ENCODE measurements at regions not wholly inside any gene's neighbourhood (a gene's known extent, or its start where the extent isn't known, plus 50 kb on each side); places are given as distances from the start of the nearest gene placed in this dataset.

DNA sequence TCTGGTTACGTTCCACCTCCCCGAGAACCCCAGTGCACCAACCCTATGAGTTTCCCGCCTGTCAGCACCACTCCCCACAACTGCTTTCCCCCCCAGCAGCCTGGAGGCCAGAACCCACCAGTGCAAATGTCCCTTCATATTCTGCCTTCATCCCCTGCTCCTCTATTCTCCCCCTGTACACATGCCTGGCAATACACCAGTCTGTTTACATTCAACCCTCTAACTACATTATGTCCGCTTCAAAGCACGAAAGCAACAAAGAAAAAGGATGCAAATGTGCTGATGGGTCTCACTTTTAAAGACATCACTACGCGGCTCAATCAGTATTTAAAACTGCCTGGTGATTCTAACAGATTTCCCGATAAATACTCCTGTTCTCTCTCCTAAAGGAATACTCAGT, 126.7 kb upstream of the SORBS2 start:
- no peaks in the 10 kb centered on the region for H3K4me1 ChIP-seq
- no peaks in the 10 kb centered on the region for H3K27me3 ChIP-seq
- H3K27ac ChIP-seq = no peak overlapping the region
- TF ChIP-seq POLR2AphosphoS5 (IDR thresholded peaks at IDR 0.05) (no peak), POLR2A (IDR thresholded peaks at IDR 0.05) (no peak)
- TF ChIP-seq, protein P1, sequence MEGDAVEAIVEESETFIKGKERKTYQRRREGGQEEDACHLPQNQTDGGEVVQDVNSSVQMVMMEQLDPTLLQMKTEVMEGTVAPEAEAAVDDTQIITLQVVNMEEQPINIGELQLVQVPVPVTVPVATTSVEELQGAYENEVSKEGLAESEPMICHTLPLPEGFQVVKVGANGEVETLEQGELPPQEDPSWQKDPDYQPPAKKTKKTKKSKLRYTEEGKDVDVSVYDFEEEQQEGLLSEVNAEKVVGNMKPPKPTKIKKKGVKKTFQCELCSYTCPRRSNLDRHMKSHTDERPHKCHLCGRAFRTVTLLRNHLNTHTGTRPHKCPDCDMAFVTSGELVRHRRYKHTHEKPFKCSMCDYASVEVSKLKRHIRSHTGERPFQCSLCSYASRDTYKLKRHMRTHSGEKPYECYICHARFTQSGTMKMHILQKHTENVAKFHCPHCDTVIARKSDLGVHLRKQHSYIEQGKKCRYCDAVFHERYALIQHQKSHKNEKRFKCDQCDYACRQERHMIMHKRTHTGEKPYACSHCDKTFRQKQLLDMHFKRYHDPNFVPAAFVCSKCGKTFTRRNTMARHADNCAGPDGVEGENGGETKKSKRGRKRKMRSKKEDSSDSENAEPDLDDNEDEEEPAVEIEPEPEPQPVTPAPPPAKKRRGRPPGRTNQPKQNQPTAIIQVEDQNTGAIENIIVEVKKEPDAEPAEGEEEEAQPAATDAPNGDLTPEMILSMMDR (IDR thresholded peaks at IDR 0.05) = no peak
- H3K9me3 ChIP-seq = no peaks in the 10 kb centered on the region
- no peaks in the 10 kb centered on the region for H3K36me3 ChIP-seq
- no peak overlapping the region for H3K4me3 ChIP-seq
- DNase-seq (ENCODE audit: low spot score in 2 of 2) = no peak
- intact Hi-C loops (cut with DNase I; ENCODE audit: low total_unique reads) = no loop called here

DNA sequence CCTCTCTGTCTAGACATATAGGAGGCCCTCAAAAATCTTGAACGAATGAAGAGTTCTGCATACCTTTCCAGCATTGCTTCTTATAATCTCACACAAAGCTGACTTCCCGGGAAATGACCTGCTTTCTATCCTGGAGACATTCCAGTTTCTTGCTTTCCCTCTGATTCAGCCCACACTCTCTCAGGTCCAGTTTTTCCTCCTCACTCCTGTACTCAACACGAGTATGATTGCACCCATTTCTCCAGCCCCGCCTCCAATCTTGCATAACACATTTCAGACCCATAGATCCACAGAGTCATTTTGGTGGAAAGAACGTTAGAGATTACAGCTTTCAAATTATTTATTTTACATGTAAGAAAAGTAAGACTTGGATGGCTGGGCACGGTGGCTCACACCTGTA, 127.5 kb upstream of the TLR3 start:
- intact Hi-C loops (cut with DNase I; ENCODE audit: low total_unique reads) = no loop called here
- H3K27me3 ChIP-seq = no peaks in the 10 kb centered on the region
- no peaks in the 10 kb centered on the region for H3K36me3 ChIP-seq
- no peak overlapping the region for H3K4me3 ChIP-seq
- TF ChIP-seq, protein P1 (IDR thresholded peaks at IDR 0.05) = no peak
- TF ChIP-seq POLR2A (IDR thresholded peaks at IDR 0.05) = no peak
- TF ChIP-seq POLR2AphosphoS5 (IDR thresholded peaks at IDR 0.05) = no peak
- no peaks in the 10 kb centered on the region for H3K4me1 ChIP-seq
- no peak for DNase-seq (ENCODE audit: low spot score in 2 of 2)
- H3K27ac ChIP-seq = no peak overlapping the region
- H3K9me3 ChIP-seq = no peaks in the 10 kb centered on the region

DNA sequence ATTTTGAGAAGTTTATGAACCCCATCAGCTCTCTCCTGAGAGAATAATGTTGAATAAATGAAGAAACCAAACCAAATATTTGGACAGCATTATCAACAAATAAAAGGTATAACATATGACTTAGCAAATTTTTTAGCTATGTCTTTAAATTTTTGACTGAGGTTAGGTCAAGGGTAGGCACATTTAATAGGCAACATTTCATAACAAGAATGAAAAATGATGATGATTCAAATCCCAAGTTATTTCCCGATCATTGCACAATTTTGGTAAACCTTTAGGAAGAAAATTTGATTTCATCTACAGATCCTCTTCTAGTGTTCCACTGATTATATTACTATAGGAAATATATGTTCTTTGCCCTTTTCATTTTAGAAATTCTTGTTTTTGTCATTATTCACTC, 123.7 kb upstream of the TLR3 start:
- no peak for DNase-seq (ENCODE audit: low spot score in 2 of 2)
- TF ChIP-seq, protein P1 (IDR thresholded peaks at IDR 0.05) = no peak
- TF ChIP-seq POLR2A (IDR thresholded peaks at IDR 0.05) = no peak
- TF ChIP-seq POLR2AphosphoS5 (IDR thresholded peaks at IDR 0.05) = no peak
- H3K9me3 ChIP-seq = no peaks in the 10 kb centered on the region
- H3K27ac ChIP-seq = no peak overlapping the region
- H3K4me3 ChIP-seq = no peak overlapping the region
- no peaks in the 10 kb centered on the region for H3K27me3 ChIP-seq
- intact Hi-C loops (cut with DNase I; ENCODE audit: low total_unique reads) = no loop called here
- no peaks in the 10 kb centered on the region for H3K4me1 ChIP-seq
- no peaks in the 10 kb centered on the region for H3K36me3 ChIP-seq

DNA sequence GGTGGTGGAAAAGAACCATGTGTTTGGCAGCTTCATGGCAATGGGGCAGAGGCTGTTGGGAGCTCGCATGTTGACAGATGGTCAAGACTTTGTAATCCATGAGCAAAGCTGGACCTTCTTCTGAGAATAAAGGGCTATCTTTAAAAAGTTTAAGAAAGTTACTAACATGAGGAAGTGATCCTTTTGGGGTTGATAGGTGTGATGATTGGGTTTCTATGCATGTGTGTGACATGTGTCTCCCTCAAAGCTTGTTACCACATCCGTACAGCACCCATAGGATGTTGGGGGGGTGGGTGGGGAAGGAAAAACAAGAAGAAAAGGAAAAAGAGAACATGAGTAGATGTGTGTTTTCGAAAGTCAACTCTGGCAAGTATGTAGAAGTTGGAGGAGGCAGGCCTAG, 123.0 kb upstream of the TLR3 start:
- Histone ChIP-seq H3K4me3 (no peak overlapping the region), H3K27ac (no peak overlapping the region), H3K27me3 (no peaks in the 10 kb centered on the region), H3K36me3 (no peaks in the 10 kb centered on the region), H3K9me3 (no peaks in the 10 kb centered on the region), H3K4me1 (no peaks in the 10 kb centered on the region)
- no peak for TF ChIP-seq POLR2A (IDR thresholded peaks at IDR 0.05)
- TF ChIP-seq, protein P1 (IDR thresholded peaks at IDR 0.05) = no peak
- no peak for TF ChIP-seq POLR2AphosphoS5 (IDR thresholded peaks at IDR 0.05)
- DNase-seq (ENCODE audit: low spot score in 2 of 2) = no peak
- intact Hi-C loops (cut with DNase I; ENCODE audit: low total_unique reads) = no loop called here

DNA sequence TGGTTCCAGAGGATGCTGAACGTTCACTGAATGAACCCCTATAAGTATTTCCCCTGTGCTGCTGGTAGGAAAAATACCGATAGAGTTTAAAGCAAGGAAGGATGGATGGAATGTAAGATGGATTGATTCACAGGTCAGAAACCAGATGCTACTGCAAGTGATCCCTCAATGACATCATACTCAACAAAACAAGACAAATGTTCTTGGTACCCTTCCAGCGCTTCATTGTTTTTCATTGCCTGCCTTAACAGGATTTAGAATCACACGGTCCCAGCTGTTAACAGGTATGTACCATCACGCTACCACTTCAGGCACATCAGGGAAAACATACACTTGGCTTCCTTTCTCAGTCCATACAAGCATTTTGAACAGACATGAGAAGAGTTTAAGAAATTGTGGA, 118.1 kb upstream of the TLR3 start:
- Histone ChIP-seq H3K4me3 (no peak overlapping the region), H3K27ac (no peak overlapping the region), H3K9me3 (no peaks in the 10 kb centered on the region), H3K4me1 (no peaks in the 10 kb centered on the region), H3K27me3 (no peaks in the 10 kb centered on the region), H3K36me3 (no peaks in the 10 kb centered on the region)
- TF ChIP-seq POLR2A (IDR thresholded peaks at IDR 0.05) (no peak), POLR2AphosphoS5 (IDR thresholded peaks at IDR 0.05) (no peak)
- TF ChIP-seq, protein P1 (IDR thresholded peaks at IDR 0.05) = no peak
- intact Hi-C loops (cut with DNase I; ENCODE audit: low total_unique reads) = no loop called here
- DNase-seq (ENCODE audit: low spot score in 2 of 2) = no peak

Data from breast epithelium (tissue), 4 donors.